ENCODE measurements at regions not wholly inside any gene's neighbourhood (a gene's known extent, or its start where the extent isn't known, plus 50 kb on each side); places are given as distances from the start of the nearest gene placed in this dataset.

DNA sequence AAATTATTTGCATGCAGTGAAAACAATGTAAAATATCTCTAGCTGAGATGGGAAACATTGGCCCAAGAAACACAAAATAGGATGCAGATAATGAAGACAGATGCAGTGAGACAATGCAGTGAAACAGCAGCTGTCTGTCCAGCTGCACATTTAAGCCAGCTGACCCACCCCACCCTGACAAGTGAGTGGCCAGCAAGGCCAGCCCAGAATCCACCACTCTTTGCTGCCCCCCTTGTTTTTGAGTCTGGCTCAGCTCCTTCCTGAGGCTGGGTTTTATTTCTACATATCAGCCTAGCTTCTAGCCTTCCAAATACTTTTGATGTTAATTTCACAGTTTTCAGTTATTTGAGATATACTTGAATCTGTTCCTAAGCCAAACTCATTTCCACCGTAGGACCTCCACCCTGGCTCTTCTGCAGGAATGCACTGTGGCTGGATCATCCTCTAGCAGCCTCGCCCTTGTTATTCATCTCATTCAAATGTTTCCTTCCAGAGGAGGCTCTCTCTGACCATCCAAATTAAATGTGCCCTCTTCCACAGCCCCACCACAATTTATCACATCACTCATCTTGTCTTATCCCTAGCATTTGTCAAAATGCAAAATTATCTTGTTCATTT, 154.1 kb upstream of the POU2AF2 start:
- DNase-seq: no peak

DNA sequence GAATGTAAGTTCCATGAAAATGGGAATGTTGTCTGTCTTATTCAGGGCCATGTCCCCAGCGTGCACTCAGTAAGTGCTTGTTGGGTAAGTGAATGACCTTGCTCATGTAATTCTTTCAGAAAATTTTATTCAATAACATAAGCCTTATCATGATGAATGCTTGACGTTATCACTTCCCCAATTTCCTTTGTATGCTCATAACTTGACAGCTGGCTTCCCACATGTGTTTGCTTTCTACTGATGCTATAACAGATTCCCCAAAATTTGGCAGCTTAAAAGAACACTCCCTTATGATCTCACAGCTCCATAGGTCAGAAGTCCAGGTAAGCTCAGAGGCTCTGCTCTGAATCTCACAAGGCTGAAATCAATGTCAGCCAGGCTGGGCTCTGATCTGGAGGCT, 155.8 kb upstream of the POU2AF2 start:
- DNase-seq: no peak

DNA sequence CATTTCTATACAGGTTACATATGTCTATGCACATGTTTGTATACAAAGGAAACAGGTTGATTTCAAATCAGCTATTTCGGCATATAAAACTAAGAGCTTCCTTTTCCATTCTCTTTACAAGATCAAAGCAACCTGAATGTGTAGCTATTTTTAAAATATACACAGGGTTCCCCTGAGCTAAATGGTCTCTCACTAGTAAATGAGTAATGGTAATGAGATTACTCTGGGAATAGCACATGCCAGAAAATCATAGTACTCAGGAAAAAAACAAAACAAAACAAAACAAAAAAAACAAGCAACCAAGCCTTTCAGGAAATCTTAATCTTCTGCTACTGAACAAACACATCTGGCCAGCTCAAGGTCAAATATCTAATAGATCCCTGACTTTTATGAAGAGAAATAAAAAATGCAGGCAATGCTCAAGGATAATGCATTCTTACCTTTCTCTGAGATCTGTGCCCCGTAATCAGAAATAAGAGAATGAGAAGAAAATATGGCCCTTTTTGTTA, 156.6 kb upstream of the POU2AF2 start:
- no peak for DNase-seq

DNA sequence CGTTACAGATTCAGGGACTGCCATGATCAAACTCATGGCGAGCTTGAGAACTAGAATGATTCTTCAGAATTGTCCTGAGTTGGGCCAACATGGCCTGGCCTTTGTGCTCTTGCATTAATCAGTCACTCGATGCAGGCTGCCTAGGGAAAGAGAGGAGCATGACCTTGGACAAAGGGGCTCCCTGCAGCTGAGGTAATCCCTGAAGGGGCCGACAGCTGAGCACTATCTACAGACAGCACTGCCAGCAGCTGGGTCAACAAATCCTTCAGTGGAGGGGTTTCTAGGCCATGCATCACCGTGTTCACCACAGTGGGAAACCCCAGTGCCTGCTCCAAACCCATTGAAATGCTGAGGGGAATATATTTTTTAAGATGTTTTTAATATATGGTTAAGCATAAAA, 159.5 kb upstream of the POU2AF2 start:
- no peak for DNase-seq

DNA sequence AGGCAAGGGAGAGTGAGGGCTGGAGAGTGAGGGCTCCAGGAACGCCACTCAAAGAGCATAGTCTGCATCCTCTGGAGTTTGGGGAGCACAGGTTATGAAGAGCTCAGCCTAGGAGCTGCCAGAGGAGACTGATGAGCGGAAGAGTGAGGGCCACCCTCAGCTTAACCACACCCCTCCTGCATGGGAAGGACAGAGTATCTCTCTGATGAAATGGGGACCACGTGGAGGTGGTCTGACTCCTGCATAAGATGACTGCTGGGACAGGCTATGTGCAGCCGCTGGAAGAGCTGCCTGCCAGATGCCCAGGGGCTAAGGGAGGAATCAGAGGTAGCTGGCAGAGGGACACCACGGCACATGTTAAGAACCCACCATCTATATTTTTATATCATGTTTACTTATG, 162.9 kb upstream of the POU2AF2 start:
- DNase-seq: no peak

DNA sequence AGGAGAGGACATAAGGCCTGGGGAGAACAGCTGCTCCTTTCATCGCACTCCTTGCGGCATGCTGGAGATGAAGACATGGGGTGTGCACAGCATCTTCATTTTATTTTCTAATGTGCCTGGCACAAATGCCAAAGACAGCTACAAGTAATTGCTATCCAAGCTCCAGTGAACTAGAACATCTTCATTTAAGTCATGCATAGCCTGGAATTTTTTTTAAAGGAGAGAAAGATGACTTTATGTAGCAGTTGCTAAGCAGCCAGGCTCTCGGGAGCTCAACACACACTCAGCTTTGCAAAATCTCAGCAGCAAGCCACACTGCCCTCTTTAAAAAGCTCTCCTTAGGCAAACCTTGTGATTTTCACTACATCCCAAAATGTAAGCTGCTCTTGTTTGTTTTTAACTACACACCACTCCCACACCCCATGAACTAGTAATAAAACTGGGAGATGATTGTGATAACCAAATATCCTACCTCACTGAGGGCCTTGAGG, 164.5 kb upstream of the POU2AF2 start:
- no peak for DNase-seq

DNA sequence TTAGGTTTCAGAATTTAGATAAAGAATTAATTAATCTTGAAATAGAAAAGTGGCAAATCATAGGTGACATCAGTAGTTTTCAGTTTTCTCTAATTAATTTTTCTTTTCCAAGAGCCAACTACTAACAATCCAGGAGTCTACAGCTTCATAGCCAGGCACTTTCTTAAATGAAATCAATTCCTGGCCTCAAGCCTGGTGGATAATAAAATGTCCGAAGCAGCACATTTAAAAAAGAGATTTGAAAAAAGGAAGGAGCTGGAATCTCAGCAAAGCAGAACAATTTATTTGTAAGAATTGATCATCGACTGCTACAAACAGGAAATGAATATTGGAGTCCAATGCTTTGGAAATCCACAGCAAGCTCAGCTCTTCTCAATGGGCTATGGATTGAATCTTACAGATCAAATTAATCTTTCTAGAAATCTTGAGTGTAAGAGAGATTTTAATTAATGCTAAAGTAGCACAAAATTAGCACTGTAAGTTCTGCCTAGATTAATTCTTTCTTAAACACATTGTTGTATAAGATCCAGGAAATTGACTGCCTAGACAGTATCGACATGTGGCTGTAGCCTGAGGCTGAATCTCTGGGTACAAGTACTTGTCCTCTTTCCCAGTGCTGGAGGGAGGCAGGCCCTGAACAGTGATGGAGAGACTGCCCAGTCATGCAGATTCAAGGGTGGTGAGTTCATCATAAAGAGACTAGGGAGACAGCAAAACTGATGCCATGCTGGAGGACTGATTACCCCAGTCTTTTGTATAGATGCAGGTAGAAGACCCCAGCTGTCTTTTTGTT, 167.8 kb upstream of the POU2AF2 start:
- DNase-seq: no peak

DNA sequence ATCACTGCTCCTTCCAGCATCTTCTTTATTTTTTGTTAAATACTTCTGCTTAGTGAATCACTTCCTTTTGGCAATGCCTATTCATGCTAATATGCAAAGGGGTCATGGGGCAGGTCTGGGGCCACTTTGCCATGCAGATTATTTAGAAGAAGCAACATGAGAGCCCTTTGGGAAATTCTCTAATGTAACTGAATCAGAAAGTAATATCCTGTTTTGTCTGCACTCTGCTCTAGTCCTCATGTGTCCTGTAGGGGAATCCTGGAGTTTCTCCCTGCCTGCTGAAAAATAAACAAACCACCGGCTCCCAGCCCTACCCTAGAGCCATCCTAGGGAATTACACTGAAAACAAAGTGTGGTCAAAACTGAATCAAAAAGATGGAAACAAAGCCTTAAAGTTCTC, 176.5 kb upstream of the POU2AF2 start:
- no peak for DNase-seq

DNA sequence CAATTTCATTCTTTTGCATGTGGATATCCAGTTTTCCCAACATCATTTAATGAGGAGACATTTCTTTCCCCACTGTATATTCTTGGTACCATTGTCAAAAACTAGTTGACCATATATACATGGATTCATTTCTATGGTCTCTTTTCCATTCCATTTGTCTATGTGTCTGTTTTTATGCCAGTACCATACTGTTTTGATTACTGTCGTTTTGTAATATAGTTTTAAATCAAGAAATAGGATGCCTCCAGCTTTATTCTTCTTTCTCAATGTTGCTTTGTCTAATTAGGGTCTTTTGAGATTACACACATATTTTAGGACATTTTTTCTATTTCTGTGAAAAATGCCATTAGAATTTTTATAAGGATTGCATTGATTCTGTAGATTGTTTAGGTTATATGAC, 177.5 kb upstream of the POU2AF2 start:
- DNase-seq: no peak

DNA sequence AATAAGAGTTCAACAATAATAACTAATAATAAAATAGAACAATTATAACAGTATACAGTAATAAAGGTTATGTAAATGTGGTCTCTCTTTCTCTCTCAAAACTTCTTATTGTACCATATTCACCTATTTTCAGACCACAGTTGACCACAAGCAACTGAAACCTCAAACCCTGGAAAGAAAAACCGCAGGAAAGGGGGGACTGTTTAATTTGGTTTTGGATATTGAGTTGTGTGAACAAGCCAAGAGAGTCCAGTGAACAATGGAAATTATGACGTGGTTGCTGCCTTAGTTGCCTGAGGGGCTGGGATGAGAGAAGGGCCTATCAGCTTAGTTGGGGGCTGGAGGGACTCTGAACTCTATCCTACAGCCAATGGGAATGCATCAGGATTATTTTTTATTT, 178.7 kb upstream of the POU2AF2 start:
- DNase-seq: no peak

DNA sequence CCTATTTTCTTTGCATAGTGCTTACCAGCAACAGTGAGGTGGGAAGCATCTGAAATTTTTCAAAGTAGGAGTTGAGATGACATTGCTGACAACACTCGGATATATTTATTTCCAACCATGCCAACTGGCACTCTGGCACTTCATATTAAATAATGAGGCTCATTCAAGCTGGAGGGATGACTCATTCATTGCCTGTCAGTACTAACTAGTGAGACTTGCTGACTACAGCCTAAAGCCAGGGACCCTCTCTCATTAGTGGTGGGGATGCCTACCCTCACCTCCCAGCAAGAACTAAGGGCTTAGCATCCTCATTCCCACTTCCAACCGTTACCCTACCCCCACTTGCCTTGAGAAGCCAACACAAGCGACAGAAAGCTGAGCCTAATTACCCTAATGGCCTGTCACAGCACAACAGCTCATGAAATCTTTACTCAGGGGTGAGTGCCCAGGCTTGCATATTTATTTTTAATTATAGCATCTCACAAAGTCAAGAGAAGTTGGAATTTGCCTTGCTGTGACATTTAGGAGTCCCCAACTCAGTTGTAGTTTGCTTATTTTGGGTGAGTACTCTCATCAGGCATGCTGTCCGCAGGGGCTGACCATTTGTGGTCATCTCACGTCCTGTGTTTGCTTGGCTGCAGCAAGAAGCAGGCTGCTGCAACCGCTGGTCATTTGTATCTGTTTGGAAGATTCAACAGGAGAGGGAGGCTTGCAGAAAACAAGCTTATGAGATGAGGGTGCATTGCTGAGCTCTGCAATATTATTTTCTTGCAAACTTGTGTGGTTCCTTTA, 181.6 kb upstream of the POU2AF2 start:
- DNase-seq: no peak

DNA sequence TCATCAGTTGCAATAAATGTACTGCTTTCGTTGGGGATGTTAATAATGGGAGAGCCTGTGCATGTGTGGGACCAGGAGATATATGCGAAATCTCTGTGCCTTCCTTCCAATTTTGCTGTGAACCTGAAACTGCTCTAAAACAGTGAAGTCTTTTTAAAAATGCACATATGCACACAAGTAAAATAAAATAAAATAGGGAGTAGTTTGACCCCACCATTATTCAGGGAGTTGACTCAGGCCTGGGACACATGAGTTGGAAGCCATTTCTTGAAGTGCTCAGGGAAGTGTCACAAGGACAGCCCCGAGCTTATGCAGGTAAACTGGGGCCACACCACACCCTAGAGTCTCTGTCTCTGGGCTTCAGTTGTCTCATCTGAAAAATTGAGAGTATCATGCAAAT, 183.1 kb upstream of the POU2AF2 start:
- no peak for DNase-seq

DNA sequence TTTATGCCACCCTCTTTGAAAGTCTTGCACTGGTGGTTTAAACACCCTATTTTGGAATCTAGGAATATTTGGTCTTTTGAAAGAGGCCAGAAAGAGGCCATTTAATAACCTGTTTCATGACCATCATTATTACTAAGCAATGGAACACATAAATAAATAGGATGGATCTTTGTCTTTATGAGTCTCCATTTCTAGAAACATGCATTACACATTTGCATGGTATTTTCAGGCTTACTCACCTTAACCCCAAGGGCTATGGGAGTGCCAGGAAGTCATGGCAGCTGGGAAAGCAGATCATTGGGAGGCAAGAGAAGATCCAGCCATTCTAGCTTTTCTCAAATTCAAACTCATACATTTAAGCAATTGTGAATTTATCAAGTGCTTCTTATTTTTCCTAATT, 185.8 kb upstream of the POU2AF2 start:
- no peak for DNase-seq

DNA sequence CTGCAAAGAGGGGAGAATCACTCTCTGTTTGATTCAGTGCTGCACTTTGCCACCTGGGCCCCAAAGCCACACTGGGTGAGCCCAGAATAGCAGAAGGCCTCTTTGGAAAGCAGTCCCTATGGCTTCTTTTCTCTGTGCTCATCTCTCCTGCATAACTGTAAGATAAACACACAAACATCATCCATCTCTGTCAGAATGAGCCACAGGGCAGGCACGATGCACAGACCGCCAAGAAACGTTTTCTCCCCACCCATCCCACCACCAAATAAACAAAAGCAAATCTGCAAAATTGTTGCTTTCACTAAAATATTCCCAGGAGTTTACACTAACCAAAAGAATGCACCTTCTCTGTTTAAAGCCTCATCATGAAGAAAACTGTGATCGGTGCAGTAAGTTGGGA, 196.4 kb upstream of the POU2AF2 start:
- no peak for DNase-seq

DNA sequence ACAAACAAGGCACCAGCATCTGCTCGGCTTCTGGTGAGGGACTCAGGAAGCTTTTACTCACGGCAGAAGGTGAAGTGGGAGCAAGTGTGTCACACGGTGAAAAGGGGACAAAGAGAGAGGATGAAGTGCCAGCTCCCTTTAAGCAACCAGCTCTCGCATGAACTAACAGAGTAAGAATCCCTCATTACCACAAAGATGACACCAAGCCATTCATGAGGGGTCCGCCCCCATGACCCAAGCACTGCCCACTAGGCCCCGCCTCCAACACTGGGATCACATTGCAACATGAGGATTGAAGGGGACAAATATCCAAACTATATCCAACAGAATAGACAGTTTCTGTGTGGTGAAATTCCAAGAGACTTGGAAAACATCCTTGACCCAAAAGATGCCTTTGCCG, 198.2 kb upstream of the POU2AF2 start:
- DNase-seq: no peak

DNA sequence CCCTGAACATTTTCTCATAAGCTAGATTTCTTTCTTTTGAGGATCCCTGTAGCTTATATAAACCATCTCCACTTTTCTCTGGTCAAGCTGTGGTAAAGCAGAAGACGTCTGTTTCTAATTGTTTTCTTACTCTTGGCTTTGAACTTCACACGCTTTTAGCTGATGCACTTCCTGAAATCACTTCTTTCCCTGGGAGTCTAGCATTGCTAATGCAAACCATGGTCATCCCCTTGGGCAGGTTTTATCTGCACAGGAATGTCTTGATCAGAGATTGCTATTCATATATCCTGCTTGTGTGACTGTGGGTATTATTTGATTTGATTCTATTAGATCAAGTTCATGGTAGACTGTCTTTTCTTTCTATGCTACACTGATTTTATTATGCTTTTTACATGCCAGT, 199.2 kb upstream of the POU2AF2 start:
- no peak for DNase-seq

DNA sequence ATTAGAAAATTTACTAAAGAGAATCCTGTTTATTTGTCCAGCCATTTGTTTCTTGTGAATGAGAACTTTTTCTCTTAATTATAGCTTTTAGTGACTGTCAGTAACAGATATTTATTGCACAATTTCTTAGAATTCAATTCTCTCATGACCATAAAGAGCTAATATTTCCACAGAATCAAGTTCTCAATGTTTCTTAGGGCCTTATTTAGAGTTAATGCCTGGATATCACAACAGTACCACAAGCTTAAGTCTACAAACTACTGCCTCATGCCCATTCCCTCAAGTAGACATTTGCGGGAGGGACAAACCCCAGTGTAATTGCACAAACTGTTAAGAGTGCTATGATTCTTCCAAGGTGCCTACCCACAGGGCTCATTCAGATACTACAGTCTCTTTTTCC, 199.7 kb upstream of the POU2AF2 start:
- DNase-seq: peak in 1 of 2 experiments; percentile 2

DNA sequence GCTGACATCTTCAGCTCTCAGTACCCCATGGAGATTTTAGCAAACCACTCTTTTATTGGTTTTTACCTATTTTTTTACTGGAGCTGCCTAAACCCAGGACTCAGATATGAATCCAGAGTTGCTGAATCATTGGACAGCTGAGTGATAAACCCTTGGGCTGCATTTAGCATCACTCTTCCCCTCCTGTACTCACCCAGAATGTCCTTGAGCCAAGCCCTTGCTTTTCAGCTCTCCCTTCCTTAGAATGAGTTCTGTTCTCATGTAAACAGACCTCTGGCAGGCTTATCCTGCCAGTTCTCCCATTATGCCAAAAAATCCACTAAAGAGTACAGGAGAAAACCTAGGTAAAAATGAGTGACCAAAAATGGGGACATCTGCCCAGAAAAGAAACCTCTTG, 200.1 kb upstream of the POU2AF2 start:
- no peak for DNase-seq

DNA sequence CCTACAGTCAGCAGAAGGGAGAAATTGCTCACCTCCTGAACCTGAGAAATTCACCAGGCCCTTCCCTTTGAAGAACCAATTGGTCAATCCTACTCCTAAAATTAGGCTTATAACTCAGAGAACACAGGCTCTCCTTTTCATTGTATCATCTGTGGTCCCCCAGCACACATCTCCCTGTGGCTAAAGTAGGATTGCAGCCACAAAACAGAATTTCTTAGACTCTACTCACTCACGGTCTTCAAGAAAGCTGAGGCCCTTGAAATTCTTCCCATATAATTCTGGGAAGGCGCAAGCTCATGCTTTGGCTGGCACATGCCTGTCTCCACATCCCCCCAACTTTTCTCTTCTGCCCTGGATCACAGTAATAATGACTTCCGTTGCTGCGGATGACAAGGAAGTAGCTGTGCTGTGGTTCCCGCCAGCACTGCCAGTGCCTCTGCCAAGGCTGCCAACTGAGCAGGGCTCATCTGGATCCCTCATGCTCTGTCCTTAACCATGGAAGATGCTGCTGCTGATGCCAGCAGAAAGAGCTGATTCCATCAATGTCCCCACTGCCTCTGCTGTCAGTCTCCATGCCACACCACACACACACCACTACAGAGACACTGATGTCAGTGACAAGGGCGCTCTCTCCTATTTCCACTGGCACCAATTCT, 200.6 kb upstream of the POU2AF2 start:
- DNase-seq: no peak

DNA sequence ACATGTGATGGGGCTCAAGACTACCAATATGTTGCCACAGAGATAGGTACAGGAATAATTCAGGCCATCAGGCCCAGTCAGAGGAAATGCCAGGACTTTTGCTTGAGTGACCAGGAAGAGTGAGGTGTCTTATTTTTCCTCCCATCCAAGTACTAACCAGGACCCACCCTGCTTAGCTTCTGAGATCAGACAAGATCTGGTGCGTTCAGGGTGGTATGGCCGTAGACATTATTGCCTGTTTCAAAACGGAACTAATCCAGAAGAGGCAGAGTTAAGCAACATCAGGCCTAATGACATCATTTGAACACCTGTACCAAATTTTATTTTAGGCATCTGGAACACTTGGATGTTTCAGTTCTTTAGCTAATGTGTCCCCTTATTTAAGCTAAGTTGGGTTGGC, 205.5 kb upstream of the POU2AF2 start:
- DNase-seq: no peak

DNA sequence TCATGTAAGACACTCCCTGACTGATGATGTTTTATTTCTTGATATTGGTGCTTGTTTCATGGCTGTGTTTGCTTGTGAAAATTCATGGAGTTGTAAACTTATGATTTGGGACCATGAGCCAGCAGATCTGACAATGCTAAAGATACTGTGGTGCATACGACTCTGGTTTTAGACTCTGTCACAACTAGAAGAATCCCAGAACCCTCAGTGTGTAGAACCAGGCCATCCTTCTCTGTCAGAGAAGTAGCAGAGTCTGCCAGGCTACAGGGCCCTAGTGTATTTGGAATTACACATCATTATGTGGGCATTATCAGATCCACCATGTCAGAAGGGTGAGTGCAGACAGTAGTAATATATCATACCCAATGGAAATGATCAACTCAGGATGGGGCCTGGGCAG, 209.8 kb upstream of the POU2AF2 start:
- DNase-seq: no peak

DNA sequence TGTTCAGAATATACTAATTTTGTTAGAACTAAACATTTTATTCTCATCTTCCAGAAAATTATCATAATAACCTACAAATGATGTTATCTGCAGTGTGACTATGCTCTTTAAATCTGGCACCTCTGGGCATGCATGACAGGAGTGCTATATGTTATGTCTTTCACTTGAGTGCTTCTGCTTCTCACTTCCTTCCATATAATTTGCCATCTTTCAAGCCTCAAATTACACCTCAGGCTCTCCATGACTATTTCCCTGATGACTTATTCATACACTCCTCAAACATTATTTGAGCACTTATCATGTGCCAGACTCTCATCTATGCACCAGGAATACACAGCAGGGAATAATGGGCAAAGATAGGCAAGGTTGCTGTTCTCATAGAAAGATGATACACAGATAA, 219.3 kb upstream of the POU2AF2 start:
- no peak for DNase-seq

DNA sequence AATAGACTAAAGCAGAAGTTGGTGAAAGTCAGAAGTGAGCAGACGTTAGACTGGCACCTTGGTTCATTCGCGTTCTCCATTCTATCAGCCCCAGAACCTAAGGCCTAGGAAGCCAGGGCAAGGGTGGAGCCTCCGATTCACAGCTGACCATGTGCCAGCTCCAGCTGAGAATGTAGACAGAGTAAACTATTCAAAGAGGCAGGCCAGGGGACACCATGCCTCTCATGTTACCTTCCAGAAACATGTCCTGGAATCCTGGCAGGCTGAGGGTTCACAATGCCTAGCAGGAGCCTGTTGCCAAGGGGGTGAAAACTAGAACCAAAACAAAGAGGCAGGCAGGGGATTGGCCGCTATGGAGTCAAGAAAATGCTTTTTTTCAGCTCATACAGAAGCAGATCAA, 224.4 kb upstream of the POU2AF2 start:
- DNase-seq: no peak

Data from AML-193 (cell line).